Thoracic aorta (tissue), 2 donors: ENCODE measurements at regions not wholly inside any gene's neighbourhood (a gene's known extent, or its start where the extent isn't known, plus 50 kb on each side); places are given as distances from the start of the nearest gene placed in this dataset.

Experiments
- ATAC-seq: fragments of 150-250 bp; one replicate; pipeline ENCODE4 v1.8.0; 2017; ENCODE audit warnings: low read depth; ENCODE audit not compliant: insufficient number of reproducible peaks, low FRiP score
- DNase-seq: peaks from one replicate; pipeline ENCODE4 v3.0.0-alpha.2; 2020; ENCODE audit warnings: low spot score
- H3K27ac ChIP-seq, 2 donors: fragments of 200-600 bp; sonication (generic); 1 replicate in 1 of 2; 2 replicates in 1 of 2; pipeline ENCODE4 v1.5.1; 2016; ENCODE audit warnings: mild to moderate bottlenecking in 2 of 2, moderate library complexity in 2 of 2
- H3K27me3 ChIP-seq: fragments of 200-600 bp; sonication (generic); replicated peaks from 2 replicates; pipeline ENCODE4 v1.6.0; 2016; ENCODE audit warnings: mild to moderate bottlenecking; ENCODE audit not compliant: insufficient read depth
- H3K36me3 ChIP-seq: fragments of 200-600 bp; sonication (generic); one replicate; pipeline ENCODE4 v1.5.1; 2016
- H3K4me1 ChIP-seq, 2 donors: fragments of 200-600 bp; sonication (generic); 1 replicate in 1 of 2; 2 replicates in 1 of 2; pipeline versions ENCODE4 v1.5.1 to v1.6.0; 2016; ENCODE audit warnings: low read depth in 2 of 2, mild to moderate bottlenecking in 1 of 2; ENCODE audit not compliant: control insufficient read depth in 1 of 2
- H3K4me3 ChIP-seq: fragments of 200-600 bp; sonication (generic); 2 replicates; pipeline ENCODE4 v1.5.1; 2016; ENCODE audit warnings: mild to moderate bottlenecking
- H3K9me3 ChIP-seq: fragments of 200-600 bp; sonication (generic); 2 replicates; pipeline ENCODE4 v1.5.1; 2016
- TF ChIP-seq, protein P1 (sequence below): fragments of 200-600 bp; sonication (generic); IDR thresholded peaks from one replicate; pipeline ENCODE4 v1.5.1; 2019; ENCODE audit warnings: antibody characterized with exemption

DNA sequence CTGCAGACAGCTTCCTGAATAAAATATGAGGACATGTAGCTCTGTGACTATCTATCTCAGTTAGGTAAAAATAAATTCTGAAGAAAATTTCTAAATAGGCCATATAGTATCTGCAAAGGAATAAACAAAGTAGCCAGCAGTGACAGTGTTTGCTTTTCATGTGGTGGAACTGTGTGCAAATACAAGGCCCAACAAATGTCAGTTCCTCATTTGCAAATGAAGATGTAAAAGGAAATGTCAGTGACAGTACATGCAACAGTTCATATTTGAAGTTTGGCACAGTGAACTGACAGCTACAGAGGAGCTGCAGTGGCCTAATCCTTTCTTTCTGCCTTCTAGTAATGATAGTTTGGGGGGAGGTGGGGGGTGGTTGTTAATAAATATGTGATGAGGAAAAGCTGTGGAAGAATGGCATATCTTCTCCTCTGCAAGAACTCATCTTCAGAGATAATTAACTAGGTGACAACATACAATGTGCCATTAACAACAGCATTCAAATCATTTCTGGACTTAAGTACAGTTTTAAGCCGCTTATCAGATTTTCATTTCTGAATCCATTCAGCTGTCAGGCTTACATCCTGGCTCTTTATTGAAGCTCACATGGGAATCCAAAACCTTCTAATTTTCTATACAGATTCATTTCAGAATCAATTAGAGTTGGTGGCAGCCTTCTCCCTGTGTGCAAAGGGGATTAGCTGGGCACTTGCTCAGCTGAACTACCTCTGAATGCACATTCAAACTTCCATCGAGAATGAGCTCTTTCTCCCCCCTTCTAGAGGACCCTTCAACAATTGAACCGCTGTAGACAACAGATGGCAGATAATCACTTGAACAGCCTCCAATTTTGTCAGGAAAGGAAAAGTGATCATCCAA lies 1059.0 kb upstream of the EPHA7 start:
- TF ChIP-seq, protein P1, sequence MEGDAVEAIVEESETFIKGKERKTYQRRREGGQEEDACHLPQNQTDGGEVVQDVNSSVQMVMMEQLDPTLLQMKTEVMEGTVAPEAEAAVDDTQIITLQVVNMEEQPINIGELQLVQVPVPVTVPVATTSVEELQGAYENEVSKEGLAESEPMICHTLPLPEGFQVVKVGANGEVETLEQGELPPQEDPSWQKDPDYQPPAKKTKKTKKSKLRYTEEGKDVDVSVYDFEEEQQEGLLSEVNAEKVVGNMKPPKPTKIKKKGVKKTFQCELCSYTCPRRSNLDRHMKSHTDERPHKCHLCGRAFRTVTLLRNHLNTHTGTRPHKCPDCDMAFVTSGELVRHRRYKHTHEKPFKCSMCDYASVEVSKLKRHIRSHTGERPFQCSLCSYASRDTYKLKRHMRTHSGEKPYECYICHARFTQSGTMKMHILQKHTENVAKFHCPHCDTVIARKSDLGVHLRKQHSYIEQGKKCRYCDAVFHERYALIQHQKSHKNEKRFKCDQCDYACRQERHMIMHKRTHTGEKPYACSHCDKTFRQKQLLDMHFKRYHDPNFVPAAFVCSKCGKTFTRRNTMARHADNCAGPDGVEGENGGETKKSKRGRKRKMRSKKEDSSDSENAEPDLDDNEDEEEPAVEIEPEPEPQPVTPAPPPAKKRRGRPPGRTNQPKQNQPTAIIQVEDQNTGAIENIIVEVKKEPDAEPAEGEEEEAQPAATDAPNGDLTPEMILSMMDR: no peak
- Histone ChIP-seq H3K36me3 (no peaks in the 10 kb centered on the region), H3K4me3 (no peak overlapping the region), H3K4me1 (no peaks in the 10 kb centered on the region), H3K27ac (no peak overlapping the region), H3K9me3 (no peaks in the 10 kb centered on the region), H3K27me3 (no peaks in the 10 kb centered on the region)
- ATAC-seq (no peak), DNase-seq (no peak)

DNA sequence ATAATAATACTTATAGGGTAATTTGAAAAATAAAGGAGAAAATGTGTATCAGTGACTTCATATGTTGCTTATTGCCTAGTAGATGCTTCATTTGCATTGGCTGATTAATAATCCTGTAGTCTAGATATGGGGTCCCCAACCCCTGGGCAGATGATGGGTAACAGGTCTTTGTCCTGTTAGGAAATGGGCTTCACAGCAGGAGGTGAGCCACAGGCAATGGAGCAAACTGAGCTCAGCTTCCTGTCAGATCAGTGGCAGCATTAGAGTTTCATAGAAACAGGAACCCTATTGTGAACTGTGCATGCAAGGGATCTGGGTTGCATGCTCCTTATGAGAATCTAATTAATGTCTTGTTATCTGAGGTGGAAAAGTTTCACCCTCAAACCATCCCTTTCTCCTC lies 1049.5 kb upstream of the EPHA7 start:
- Histone ChIP-seq H3K4me1 (no peaks in the 10 kb centered on the region), H3K36me3 (no peaks in the 10 kb centered on the region), H3K9me3 (no peaks in the 10 kb centered on the region), H3K27me3 (no peaks in the 10 kb centered on the region), H3K4me3 (no peak overlapping the region), H3K27ac (no peak overlapping the region)
- no peak for ATAC-seq
- TF ChIP-seq, protein P1: no peak
- no peak for DNase-seq

DNA sequence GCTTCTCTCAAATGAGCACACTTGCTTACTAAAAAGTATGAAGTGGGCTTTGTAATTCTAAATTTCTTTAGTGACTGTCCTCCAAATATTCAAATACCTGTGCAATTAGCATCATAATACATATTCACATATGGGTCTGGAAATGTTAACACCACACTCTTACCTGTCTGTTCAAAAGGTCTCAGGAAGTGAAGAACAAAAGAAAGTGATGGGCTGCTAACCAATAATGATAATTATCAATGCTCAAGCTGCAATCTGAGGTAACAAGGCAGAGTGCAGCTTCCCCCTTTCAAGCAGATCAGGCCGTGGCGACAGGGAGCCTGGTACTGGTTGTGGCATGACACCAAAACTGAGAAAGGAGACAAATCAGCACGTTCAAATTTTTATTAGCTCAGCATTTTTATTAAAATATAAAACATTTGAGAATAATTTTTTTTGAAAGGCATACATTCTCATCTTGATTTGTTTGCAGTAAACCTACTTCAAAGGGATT lies 1044.7 kb upstream of the EPHA7 start:
- Histone ChIP-seq H3K27ac (no peak overlapping the region), H3K36me3 (no peaks in the 10 kb centered on the region), H3K4me1 (no peaks in the 10 kb centered on the region), H3K9me3 (no peaks in the 10 kb centered on the region), H3K4me3 (no peak overlapping the region), H3K27me3 (no peaks in the 10 kb centered on the region)
- ATAC-seq (no peak), DNase-seq (no peak)
- TF ChIP-seq, protein P1: no peak

DNA sequence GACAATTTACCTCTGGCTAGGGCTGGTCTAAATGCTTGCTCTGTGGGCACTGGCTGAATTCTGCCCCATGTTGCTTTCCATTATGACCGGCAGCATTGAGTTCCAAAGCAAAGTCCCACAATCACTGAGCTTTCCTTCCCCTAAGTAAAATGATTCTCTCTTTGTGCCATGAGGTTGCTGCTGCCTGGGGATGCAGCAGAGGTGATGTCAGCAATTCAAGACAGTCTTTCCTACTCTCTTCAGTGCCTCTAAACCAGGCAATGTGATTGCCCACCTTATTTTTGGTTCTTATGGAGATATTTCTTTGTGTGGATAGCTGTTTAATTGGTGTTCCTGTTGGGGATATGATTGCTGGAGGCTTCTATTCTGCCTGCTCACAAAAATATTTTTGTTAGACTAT lies 1043.9 kb upstream of the EPHA7 start:
- H3K27me3 ChIP-seq: no peaks in the 10 kb centered on the region
- no peaks in the 10 kb centered on the region for H3K36me3 ChIP-seq
- TF ChIP-seq, protein P1: no peak
- DNase-seq (no peak), ATAC-seq (no peak)
- no peak overlapping the region for H3K4me3 ChIP-seq
- H3K9me3 ChIP-seq: no peaks in the 10 kb centered on the region
- no peaks in the 10 kb centered on the region for H3K4me1 ChIP-seq
- no peak overlapping the region for H3K27ac ChIP-seq

DNA sequence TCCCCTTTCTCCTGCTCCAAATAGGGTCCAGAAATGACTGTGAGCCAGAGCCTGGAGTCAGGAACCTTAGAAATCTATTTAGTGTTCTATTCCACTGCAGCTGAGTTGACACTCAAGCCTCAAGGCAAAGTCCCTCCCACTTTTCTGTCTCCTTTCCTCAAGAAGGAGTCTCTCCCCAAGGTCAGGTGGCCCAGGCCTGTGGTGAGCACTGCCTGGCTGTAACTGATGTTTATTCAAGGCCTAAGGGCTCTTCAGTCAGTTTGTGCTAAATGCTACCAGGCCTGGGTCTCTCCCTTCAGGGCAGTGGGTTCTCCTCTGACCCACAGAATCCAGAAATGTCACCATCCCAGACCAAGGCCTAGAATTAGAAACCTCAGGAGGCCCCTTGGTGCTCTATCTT lies 1042.9 kb upstream of the EPHA7 start:
- H3K4me3 ChIP-seq: no peak overlapping the region
- TF ChIP-seq, protein P1: no peak

More for the DNA sequence above, 1042.9 kb upstream of the EPHA7 start:
- no peak overlapping the region for H3K27ac ChIP-seq
- no peaks in the 10 kb centered on the region for H3K36me3 ChIP-seq
- H3K9me3 ChIP-seq: no peaks in the 10 kb centered on the region
- H3K27me3 ChIP-seq: no peaks in the 10 kb centered on the region
- H3K4me1 ChIP-seq: no peaks in the 10 kb centered on the region
- DNase-seq (no peak), ATAC-seq (no peak)
